Esophagus squamous epithelium (tissue), 4 donors: ENCODE measurements at regions not wholly inside any gene's neighbourhood (a gene's known extent, or its start where the extent isn't known, plus 50 kb on each side); places are given as distances from the start of the nearest gene placed in this dataset.

Source experiments
- CTCF ChIP-seq, 6 experiments: fragments of 450-650 bp in 4 of 6; fragments of 200-600 bp in 2 of 6; sonication (generic) in 2 of 6; IDR thresholded peaks; one replicate each; pipeline ENCODE4 v1.5.1; 2016 to 2019; ENCODE audit warnings: antibody characterized with exemption in 6 of 6, mild to moderate bottlenecking in 4 of 6, moderate library complexity in 4 of 6
- POLR2A ChIP-seq, 4 donors: fragments of 450-650 bp; IDR thresholded peaks; one replicate each; pipeline ENCODE4 v1.6.1; 2017; ENCODE audit warnings: antibody characterized with exemption in 4 of 4, mild to moderate bottlenecking in 4 of 4, moderate library complexity in 3 of 4

GRCh38 chr22:44591146-44591790, 93.2 kb upstream of the RTL6 start:
- TF ChIP-seq CTCF (IDR thresholded peaks at IDR 0.05) (no peak), POLR2A (IDR thresholded peaks at IDR 0.05) (no peak)
